Mucosa of gallbladder (tissue), 1 donor: ENCODE measurements at regions not wholly inside any gene's neighbourhood (a gene's known extent, or its start where the extent isn't known, plus 50 kb on each side); places are given as distances from the start of the nearest gene placed in this dataset.
"Not testable (repeated sequence)": the region's sequence is repeated elsewhere in the genome, so short reads cannot be mapped to it uniquely, and the experiment has no call there.

Experiments used
- DNase-seq: peaks from one replicate; pipeline ENCODE4 v3.0.0-alpha.2; 2020; ENCODE audit warnings: low spot score
- donor health status: DM: no; HTN: no; CAD: no.

DNA sequence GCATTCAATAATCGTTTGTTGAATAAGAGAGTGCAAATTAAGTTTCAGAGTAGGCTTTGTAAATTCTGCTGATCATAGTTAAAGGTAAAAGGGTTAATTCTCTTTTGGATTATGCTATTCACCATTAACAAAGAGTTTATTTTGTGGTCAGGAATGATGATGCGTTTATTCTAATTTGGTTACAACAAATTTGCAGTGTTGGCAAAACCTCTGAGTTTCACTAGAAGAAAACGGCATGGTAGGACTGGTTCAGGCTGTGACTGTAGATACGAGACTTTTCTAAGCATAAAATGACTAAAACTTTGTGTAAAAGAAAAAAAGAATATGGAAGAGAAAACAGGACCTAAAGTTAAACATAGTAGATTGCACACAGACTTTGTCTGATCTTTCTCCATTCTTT, 234.7 kb downstream of the TLR4 start:
- no peak for DNase-seq

- DNase-seq: not testable (repeated sequence)
Measured at GRCh38 chr9:117944750-117945149, 240.5 kb downstream of the TLR4 start.

GRCh38 chr9:117945286-117945685, 241.1 kb downstream of the TLR4 start:
- DNase-seq: no peak

GRCh38 chr9:117951127-117951526, 246.9 kb downstream of the TLR4 start:
- DNase-seq: no peak

- no peak for DNase-seq
Measured at GRCh38 chr9:117952581-117952980, 248.4 kb downstream of the TLR4 start.

- DNase-seq: no peak
Measured at GRCh38 chr9:117957267-117957666, 253.1 kb downstream of the TLR4 start.

DNA sequence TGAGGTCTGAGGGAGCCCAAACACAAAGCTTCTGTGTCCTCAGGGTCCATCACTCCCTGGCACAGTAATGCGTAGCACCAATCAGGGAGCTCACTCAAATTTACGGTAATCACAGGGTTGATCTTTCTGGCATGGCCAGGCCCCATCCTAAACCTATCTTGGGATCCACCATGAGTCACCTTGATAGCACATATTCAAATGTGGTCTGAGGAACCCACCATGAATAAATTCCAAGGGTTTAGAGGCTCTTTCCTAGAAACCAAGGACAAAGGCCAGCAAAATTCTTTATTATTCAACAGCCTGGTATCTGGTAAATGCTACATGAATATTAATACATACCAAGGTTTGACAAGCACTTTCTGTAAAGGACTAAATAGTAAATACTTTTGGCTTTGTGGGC, 254.5 kb downstream of the TLR4 start:
- no peak for DNase-seq

GRCh38 chr9:117963493-117964090, 259.4 kb downstream of the TLR4 start:
- DNase-seq: no peak

DNA sequence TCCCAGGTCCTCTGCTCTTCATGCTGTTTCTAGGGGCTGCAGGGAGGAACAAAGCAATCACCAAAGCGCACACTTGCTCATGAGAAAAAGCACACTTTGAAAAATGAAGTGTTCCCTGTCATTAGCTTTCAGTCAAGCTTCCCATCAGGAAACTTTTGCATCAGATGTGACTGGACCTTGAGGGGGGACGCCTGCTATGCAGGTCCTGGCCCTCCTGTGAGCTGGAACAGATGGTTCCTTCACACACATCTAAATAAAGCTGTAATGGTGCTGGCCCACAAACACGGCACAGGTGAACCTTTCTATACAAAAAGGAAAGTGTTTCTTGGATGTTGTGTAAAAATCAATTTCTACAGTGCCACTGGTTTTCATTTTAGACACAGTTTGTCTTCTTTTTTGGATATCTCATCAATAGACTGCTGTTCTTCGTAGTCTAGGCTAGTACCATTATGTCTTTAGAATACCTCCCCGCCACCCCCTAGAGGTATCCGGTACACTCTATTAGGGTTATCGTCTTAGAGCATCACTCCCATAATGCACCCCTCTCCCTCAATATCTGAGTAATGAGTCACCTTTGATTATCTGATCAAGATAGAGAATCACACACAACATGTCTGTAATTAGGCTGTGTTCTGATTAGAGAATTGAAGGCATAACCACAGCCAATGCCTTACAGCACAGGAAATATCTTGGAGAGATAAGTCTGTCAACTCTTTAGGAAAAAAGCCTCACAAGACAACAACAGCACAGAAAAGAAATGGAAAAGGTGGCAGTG, 266.3 kb downstream of the TLR4 start:
- DNase-seq: no peak

DNA sequence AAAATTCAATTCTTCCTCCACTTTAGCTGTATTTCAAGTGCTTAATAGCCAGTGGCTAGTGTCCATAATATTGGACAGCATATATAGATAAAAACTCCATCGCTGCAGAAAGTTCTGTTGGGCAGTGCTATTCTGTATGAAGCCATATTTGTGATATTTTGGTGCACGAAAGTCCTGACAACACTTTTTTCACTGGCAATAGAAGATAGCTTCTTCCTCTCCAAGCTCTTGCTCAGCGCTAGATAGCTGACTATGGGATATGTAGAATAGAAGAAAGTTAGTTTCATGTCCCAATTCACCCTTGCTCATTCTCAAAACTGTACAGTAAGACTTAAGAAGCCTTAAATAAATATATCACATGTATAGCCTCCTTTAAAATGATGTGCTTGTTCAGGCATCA, 269.9 kb downstream of the TLR4 start:
- no peak for DNase-seq

- DNase-seq: no peak
Measured at GRCh38 chr9:117979914-117980313, 275.7 kb downstream of the TLR4 start.

GRCh38 chr9:117987945-117988344, 283.7 kb downstream of the TLR4 start:
- no peak for DNase-seq

- no peak for DNase-seq
Measured at GRCh38 chr9:117992006-117992405, 287.8 kb downstream of the TLR4 start.

DNA sequence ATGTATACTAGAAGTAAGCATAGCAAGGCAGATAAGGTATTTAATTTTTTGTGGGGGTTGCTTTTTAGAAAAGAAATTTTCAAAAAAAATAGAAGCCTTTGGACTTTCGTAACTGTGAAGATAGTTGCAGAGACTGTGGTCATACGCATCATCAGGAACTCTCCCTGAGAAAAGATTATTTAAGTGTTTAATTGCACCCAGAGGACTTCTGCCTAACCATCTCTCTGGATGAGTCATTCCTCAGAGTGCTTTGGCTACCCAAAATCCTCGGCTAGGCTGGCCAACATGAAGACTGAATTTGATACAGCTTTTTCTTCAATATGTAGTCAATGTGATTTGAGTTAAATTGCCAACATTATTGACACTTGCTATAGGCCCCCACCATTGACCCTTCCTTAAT, 296.4 kb downstream of the TLR4 start:
- no peak for DNase-seq

GRCh38 chr9:118003240-118003639, 299.0 kb downstream of the TLR4 start:
- DNase-seq: no peak

- DNase-seq: no peak
Measured at GRCh38 chr9:118008246-118008645, 304.0 kb downstream of the TLR4 start.

DNA sequence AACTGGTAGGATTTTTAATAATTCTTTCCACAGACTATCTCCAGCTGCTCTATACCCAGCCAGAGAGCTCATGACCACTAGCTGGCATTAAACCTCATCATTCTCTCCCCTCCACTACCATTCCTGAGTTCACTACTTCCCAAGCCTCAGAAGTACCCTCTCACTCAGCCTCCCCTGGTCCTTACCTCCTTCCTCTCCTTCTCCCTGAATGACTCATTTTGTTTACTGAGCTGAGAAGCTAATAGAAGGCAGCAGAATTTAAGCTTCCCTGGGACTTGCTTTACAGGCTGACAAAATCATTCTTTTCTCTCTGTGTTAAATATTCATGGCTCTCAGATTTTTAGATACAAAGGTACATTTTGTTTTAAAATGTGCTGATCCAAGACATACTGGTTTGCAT, 305.4 kb downstream of the TLR4 start:
- DNase-seq: no peak

GRCh38 chr9:118017607-118018122, 313.5 kb downstream of the TLR4 start:
- DNase-seq: no peak

DNA sequence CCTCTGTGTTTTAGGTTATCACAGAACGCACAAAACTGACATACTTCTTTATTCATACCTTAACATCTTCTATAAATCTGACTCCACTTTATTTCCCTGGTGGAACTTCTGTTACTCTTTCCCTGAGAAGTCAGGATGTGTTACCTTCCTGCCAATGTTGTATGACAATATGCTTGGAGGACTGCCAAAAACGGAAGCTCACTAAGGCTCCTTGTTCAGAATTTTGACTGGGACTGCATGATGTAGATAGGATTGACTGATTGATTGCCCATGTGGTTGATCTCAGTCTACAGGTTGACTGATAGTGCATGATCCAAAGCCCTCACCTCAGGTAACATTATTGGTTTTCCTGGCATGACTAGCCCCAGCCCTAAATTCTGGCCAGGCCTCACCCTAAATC, 319.4 kb downstream of the TLR4 start:
- no peak for DNase-seq

DNA sequence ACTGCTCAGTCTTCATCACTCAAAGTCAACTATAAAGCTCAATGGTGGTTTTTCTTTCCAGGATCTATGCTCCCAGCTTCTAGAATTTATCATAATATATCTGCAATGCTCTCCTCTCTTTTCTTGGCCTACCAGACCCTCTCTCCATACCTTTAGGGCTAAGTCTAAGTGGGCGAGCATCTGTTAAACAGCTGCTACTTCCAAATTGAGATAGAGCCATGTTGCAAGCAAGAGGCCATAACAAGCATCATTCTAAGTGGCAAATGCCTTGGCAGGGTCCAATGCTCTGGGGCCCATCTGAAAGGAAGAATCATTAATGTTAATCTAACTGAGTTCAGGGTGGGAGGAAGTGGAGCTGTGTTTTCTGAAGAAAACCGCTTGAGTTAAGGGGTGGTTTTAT, 324.0 kb downstream of the TLR4 start:
- no peak for DNase-seq

GRCh38 chr9:118029425-118029824, 325.2 kb downstream of the TLR4 start:
- DNase-seq: no peak

DNA sequence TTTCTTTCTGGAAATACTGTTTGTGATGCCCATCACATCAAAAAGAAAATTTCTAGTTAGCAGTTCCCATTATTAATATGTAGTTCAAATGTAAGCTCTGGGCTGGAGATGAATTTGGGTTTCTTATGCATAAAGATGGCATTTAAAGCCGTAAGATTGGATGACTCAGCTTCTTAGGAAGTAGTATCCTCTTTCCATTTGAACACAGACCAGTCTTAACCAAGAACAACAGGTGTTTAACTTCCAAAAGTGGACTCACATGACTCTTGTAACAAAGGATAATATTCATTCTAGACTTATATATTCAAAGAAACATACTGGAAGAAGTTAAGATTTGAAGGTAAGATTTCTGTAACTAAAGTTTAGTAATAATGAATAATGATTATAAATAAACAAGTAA, 330.5 kb downstream of the TLR4 start:
- DNase-seq: no peak

DNA sequence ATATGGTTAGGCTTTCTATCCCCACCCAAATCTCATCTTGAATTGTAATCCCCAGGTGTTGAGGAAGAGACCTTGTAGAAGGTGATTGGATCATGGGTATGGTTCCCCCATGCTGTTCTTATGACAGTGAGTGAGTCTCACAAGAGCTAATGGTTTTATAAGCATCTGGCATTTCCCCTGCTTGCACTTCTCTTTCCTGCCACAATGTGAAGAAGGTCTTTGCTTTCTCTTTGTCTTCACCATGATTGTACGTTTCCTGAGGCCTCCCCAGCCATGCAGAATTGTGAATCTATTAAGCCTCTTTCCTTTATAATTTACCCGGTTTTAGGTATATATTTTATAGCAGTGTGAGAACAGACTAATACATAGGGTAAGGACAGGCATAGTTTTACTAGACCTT, 334.5 kb downstream of the TLR4 start:
- DNase-seq: no peak

GRCh38 chr9:118058227-118058626, 354.0 kb downstream of the TLR4 start:
- no peak for DNase-seq
